ENCODE measurements at regions not wholly inside any gene's neighbourhood (a gene's known extent, or its start where the extent isn't known, plus 50 kb on each side); places are given as distances from the start of the nearest gene placed in this dataset.

DNA sequence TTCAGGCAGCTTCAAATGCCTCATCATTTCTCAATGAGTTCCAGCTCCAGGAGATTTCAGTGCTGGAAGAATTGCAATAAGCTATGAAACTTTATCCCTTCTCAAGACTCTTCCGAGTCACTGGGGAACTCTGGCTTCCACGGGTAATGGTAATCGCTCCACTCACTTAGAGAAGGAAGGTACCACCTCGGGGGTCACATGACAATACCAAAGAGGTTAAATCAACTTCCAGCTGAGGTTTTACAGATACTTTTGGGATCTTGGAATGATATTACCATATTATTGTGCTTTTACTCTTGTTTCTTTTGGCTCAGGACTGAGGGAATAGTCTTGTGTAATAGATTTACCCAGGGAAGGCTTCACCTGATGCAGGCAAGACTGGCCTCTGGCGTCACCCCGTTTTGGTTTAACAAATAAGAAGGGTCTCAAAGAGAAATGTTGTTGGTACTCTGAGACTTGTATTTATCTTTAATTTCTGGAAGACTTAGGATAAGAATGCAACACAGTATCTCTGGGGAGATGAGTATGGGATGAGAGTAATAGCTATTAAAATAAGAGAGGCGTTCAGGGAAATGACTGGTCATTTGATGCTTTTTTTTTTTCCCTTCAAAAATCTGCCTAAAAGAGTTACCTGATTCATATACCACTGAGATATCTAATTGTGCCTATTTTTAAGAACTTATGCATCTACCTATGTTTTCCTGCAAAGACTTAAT is 316.9 kb upstream of the ZEB2 start:
- FAIRE-seq (no peak), DNase-seq (ENCODE audit: low read depth) (peak; percentile 15)
- TF ChIP-seq, protein P1, sequence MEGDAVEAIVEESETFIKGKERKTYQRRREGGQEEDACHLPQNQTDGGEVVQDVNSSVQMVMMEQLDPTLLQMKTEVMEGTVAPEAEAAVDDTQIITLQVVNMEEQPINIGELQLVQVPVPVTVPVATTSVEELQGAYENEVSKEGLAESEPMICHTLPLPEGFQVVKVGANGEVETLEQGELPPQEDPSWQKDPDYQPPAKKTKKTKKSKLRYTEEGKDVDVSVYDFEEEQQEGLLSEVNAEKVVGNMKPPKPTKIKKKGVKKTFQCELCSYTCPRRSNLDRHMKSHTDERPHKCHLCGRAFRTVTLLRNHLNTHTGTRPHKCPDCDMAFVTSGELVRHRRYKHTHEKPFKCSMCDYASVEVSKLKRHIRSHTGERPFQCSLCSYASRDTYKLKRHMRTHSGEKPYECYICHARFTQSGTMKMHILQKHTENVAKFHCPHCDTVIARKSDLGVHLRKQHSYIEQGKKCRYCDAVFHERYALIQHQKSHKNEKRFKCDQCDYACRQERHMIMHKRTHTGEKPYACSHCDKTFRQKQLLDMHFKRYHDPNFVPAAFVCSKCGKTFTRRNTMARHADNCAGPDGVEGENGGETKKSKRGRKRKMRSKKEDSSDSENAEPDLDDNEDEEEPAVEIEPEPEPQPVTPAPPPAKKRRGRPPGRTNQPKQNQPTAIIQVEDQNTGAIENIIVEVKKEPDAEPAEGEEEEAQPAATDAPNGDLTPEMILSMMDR (IDR thresholded peaks at IDR 0.05; ENCODE audit: insufficient read depth, low read length, severe bottlenecking), result no peak

GRCh38 chr2:144835634-144836350 is 315.9 kb upstream of the ZEB2 start:
- H3K27me3 ChIP-seq (ENCODE audit: control insufficient read depth, insufficient read depth, low read length), result no peaks in the 10 kb centered on the region
- no peak for FAIRE-seq
- H3K36me3 ChIP-seq (ENCODE audit: control insufficient read depth, insufficient read depth, low read length), result no peaks in the 10 kb centered on the region
- no peak overlapping the region for H3K4me3 ChIP-seq (ENCODE audit: low read depth, low read length)
- TF ChIP-seq, protein P1 (IDR thresholded peaks at IDR 0.05; ENCODE audit: insufficient read depth, low read length, severe bottlenecking), result no peak
- peak; percentile 72 for DNase-seq (ENCODE audit: low read depth)

More for the DNA sequence above, 316.9 kb upstream of the ZEB2 start:
- H3K27me3 ChIP-seq (ENCODE audit: control insufficient read depth, insufficient read depth, low read length), result no peaks in the 10 kb centered on the region
- no peaks in the 10 kb centered on the region for H3K36me3 ChIP-seq (ENCODE audit: control insufficient read depth, insufficient read depth, low read length)
- H3K4me3 ChIP-seq (ENCODE audit: low read depth, low read length), result no peak overlapping the region

GRCh38 chr2:144834998-144835633 is 315.2 kb upstream of the ZEB2 start:
- Histone ChIP-seq H3K36me3 (ENCODE audit: control insufficient read depth, insufficient read depth, low read length) (no peaks in the 10 kb centered on the region), H3K4me3 (ENCODE audit: low read depth, low read length) (no peak overlapping the region), H3K27me3 (ENCODE audit: control insufficient read depth, insufficient read depth, low read length) (no peaks in the 10 kb centered on the region)
- no peak for FAIRE-seq
- TF ChIP-seq, protein P1 (IDR thresholded peaks at IDR 0.05; ENCODE audit: insufficient read depth, low read length, severe bottlenecking), result no peak
- peak; percentile 34 for DNase-seq (ENCODE audit: low read depth)

GRCh38 chr2:144834363-144834762 is 314.4 kb upstream of the ZEB2 start:
- no peaks in the 10 kb centered on the region for H3K36me3 ChIP-seq (ENCODE audit: control insufficient read depth, insufficient read depth, low read length)
- FAIRE-seq (no peak), DNase-seq (ENCODE audit: low read depth) (peak; percentile 27)
- TF ChIP-seq, protein P1 (IDR thresholded peaks at IDR 0.05; ENCODE audit: insufficient read depth, low read length, severe bottlenecking), result no peak
- H3K27me3 ChIP-seq (ENCODE audit: control insufficient read depth, insufficient read depth, low read length), result no peaks in the 10 kb centered on the region
- no peak overlapping the region for H3K4me3 ChIP-seq (ENCODE audit: low read depth, low read length)

- FAIRE-seq (no peak), DNase-seq (ENCODE audit: low read depth) (no peak)
- TF ChIP-seq, protein P1 (IDR thresholded peaks at IDR 0.05; ENCODE audit: insufficient read depth, low read length, severe bottlenecking), result no peak
- H3K36me3 ChIP-seq (ENCODE audit: control insufficient read depth, insufficient read depth, low read length), result no peaks in the 10 kb centered on the region
- H3K27me3 ChIP-seq (ENCODE audit: control insufficient read depth, insufficient read depth, low read length), result no peaks in the 10 kb centered on the region
- no peak overlapping the region for H3K4me3 ChIP-seq (ENCODE audit: low read depth, low read length)
Observed at GRCh38 chr2:144833075-144833637, 313.2 kb upstream of the ZEB2 start.

Data from bronchial epithelial cell (primary cell).